ENCODE measurements at regions not wholly inside any gene's neighbourhood (a gene's known extent, or its start where the extent isn't known, plus 50 kb on each side); places are given as distances from the start of the nearest gene placed in this dataset.
"Not testable (repeated sequence)": the region's sequence is repeated elsewhere in the genome, so short reads cannot be mapped to it uniquely, and the experiment has no call there.

- DNase-seq (no peak), ATAC-seq (ENCODE audit: poor library complexity) (no peak)
- intact Hi-C loops (cut with DNase I), result no loop called here
These were observed 812.7 kb upstream of the NRXN1 start for GRCh38 chr2:51844596-51844995.

- no peak for DNase-seq
- no peak for ATAC-seq (ENCODE audit: poor library complexity)
- intact Hi-C loops (cut with DNase I), result no loop called here
These were observed 797.5 kb upstream of the NRXN1 start for GRCh38 chr2:51829477-51829876.

- ATAC-seq (ENCODE audit: poor library complexity), result no peak
- intact Hi-C loops (cut with DNase I), result no loop called here
These were observed 793.9 kb upstream of the NRXN1 start for GRCh38 chr2:51825823-51826222.

GRCh38 chr2:51813247-51813646 lies 781.3 kb upstream of the NRXN1 start:
- no peak for ATAC-seq (ENCODE audit: poor library complexity)
- intact Hi-C loops (cut with DNase I), result no loop called here
- no peak for DNase-seq

More at GRCh38 chr2:51825823-51826222, 793.9 kb upstream of the NRXN1 start:
- no peak for DNase-seq

GRCh38 chr2:51812138-51812866 lies 780.4 kb upstream of the NRXN1 start:
- no peak for ATAC-seq (ENCODE audit: poor library complexity)
- intact Hi-C loops (cut with DNase I), result no loop called here
- no peak for DNase-seq

GRCh38 chr2:51810197-51810596 lies 778.3 kb upstream of the NRXN1 start:
- intact Hi-C loops (cut with DNase I), result no loop called here
- DNase-seq, result no peak
- ATAC-seq (ENCODE audit: poor library complexity), result no peak

GRCh38 chr2:51807229-51807628 lies 775.3 kb upstream of the NRXN1 start:
- intact Hi-C loops (cut with DNase I), result no loop called here
- ATAC-seq (ENCODE audit: poor library complexity), result no peak
- DNase-seq, result no peak

- DNase-seq (no peak), ATAC-seq (ENCODE audit: poor library complexity) (no peak)
- intact Hi-C loops (cut with DNase I), result no loop called here
These were observed 763.4 kb upstream of the NRXN1 start for GRCh38 chr2:51795248-51795888.

GRCh38 chr2:51791496-51791895 lies 759.6 kb upstream of the NRXN1 start:
- no peak for ATAC-seq (ENCODE audit: poor library complexity)
- intact Hi-C loops (cut with DNase I), result no loop called here
- DNase-seq, result no peak

GRCh38 chr2:51790854-51791253 lies 758.9 kb upstream of the NRXN1 start:
- DNase-seq, result no peak
- no peak for ATAC-seq (ENCODE audit: poor library complexity)
- intact Hi-C loops (cut with DNase I), result no loop called here

- DNase-seq (no peak), ATAC-seq (ENCODE audit: poor library complexity) (no peak)
- intact Hi-C loops (cut with DNase I), result no loop called here
These were observed 758.0 kb upstream of the NRXN1 start for GRCh38 chr2:51789918-51790317.

GRCh38 chr2:51782921-51783765 lies 751.2 kb upstream of the NRXN1 start:
- ATAC-seq (ENCODE audit: poor library complexity) (peak; percentile 100), DNase-seq (no peak)
- intact Hi-C loops (cut with DNase I), result no loop called here

- DNase-seq (no peak), ATAC-seq (ENCODE audit: poor library complexity) (no peak)
- intact Hi-C loops (cut with DNase I), result no loop called here
These were observed 749.8 kb upstream of the NRXN1 start for GRCh38 chr2:51781691-51782090.

- intact Hi-C loops (cut with DNase I), result no loop called here
- DNase-seq, result no peak
These were observed 748.4 kb upstream of the NRXN1 start for GRCh38 chr2:51780353-51780752.

GRCh38 chr2:51779723-51780122 lies 747.8 kb upstream of the NRXN1 start:
- ATAC-seq (ENCODE audit: poor library complexity); DNase-seq; intact Hi-C loops (cut with DNase I): not testable (repeated sequence)

More at GRCh38 chr2:51780353-51780752, 748.4 kb upstream of the NRXN1 start:
- ATAC-seq (ENCODE audit: poor library complexity), result no peak

GRCh38 chr2:51778806-51779205 lies 746.9 kb upstream of the NRXN1 start:
- no peak for ATAC-seq (ENCODE audit: poor library complexity)
- no peak for DNase-seq

GRCh38 chr2:51774606-51775005 lies 742.7 kb upstream of the NRXN1 start:
- intact Hi-C loops (cut with DNase I); ATAC-seq (ENCODE audit: poor library complexity); DNase-seq: not testable (repeated sequence)

More at GRCh38 chr2:51778806-51779205, 746.9 kb upstream of the NRXN1 start:
- intact Hi-C loops (cut with DNase I), result no loop called here

GRCh38 chr2:51760441-51760840 lies 728.5 kb upstream of the NRXN1 start:
- no peak for DNase-seq
- intact Hi-C loops (cut with DNase I), result no loop called here
- no peak for ATAC-seq (ENCODE audit: poor library complexity)

- no peak for ATAC-seq (ENCODE audit: poor library complexity)
- intact Hi-C loops (cut with DNase I), result no loop called here
- no peak for DNase-seq
These were observed 726.1 kb upstream of the NRXN1 start for GRCh38 chr2:51758081-51758480.

Measured in Right ventricle myocardium superior (tissue), 1 donor.